ENCODE measurements at regions not wholly inside any gene's neighbourhood (a gene's known extent, or its start where the extent isn't known, plus 50 kb on each side); places are given as distances from the start of the nearest gene placed in this dataset.

DNA sequence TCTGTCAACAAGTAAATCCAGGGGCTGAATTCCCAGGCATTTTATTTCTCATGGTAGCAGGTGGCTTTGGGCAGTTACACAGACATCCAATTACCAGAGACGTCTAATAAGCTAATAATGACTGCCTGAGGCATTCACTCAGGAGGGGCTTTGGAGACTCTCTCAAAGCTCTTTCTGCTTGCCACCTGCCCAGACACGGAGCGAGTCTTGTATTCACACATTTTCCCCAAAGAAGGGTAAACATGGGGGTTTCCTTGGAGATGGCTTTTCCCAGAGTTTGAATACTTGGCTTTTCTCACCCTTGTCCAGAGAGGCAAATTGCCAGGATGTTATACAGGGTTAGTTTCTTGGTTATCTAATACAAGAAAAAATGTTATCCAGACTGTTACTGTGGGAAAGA lies 132.6 kb downstream of the DIPK2A start:
- Mint-ChIP-seq H3K4me3 (no peak overlapping the region), H3K27ac (no peak overlapping the region), H3K36me3 (ENCODE audit: low read depth) (peaks cover 17% of the 10 kb centered on the region; the same call in 2 of the 3 replicates), H3K4me1 (peaks cover 16% of the 10 kb centered on the region; the same call in 2 of the 3 replicates), H3K27me3 (ENCODE audit: insufficient read depth, low read depth, poor library complexity) (no peaks in the 10 kb centered on the region), H3K9me3 (peaks cover 17% of the 10 kb centered on the region)
- Histone ChIP-seq H3K4me1 (ENCODE audit: insufficient read depth) (peaks cover 18% of the 10 kb centered on the region), H3K4me2 (no peak overlapping the region), H3F3A (replicated peaks; ENCODE audit: low read depth) (no peaks in the 10 kb centered on the region), H3K79me2 (replicated peaks; ENCODE audit: insufficient read depth) (no peaks in the 10 kb centered on the region), H4K20me1 (replicated peaks; ENCODE audit: insufficient read depth) (no peaks in the 10 kb centered on the region), H3K4me3 (no peak overlapping the region), H3K9me2 (ENCODE audit: insufficient read depth) (no peaks in the 10 kb centered on the region; the same call in 1 of the 2 replicates), H3K36me3 (ENCODE audit: insufficient read depth) (no peaks in the 10 kb centered on the region), H3K27ac (ENCODE audit: low read depth) (no peak overlapping the region), H2AFZ (no peak overlapping the region), H3K27me3 (ENCODE audit: insufficient read depth) (no peaks in the 10 kb centered on the region)
- ATAC-seq (no peak), DNase-seq (ENCODE audit: low spot score) (no peak)
- TF ChIP-seq JUNB (IDR thresholded peaks at IDR 0.05; ENCODE audit: unreplicated experiment) = no peak
- TF ChIP-seq, protein P1, sequence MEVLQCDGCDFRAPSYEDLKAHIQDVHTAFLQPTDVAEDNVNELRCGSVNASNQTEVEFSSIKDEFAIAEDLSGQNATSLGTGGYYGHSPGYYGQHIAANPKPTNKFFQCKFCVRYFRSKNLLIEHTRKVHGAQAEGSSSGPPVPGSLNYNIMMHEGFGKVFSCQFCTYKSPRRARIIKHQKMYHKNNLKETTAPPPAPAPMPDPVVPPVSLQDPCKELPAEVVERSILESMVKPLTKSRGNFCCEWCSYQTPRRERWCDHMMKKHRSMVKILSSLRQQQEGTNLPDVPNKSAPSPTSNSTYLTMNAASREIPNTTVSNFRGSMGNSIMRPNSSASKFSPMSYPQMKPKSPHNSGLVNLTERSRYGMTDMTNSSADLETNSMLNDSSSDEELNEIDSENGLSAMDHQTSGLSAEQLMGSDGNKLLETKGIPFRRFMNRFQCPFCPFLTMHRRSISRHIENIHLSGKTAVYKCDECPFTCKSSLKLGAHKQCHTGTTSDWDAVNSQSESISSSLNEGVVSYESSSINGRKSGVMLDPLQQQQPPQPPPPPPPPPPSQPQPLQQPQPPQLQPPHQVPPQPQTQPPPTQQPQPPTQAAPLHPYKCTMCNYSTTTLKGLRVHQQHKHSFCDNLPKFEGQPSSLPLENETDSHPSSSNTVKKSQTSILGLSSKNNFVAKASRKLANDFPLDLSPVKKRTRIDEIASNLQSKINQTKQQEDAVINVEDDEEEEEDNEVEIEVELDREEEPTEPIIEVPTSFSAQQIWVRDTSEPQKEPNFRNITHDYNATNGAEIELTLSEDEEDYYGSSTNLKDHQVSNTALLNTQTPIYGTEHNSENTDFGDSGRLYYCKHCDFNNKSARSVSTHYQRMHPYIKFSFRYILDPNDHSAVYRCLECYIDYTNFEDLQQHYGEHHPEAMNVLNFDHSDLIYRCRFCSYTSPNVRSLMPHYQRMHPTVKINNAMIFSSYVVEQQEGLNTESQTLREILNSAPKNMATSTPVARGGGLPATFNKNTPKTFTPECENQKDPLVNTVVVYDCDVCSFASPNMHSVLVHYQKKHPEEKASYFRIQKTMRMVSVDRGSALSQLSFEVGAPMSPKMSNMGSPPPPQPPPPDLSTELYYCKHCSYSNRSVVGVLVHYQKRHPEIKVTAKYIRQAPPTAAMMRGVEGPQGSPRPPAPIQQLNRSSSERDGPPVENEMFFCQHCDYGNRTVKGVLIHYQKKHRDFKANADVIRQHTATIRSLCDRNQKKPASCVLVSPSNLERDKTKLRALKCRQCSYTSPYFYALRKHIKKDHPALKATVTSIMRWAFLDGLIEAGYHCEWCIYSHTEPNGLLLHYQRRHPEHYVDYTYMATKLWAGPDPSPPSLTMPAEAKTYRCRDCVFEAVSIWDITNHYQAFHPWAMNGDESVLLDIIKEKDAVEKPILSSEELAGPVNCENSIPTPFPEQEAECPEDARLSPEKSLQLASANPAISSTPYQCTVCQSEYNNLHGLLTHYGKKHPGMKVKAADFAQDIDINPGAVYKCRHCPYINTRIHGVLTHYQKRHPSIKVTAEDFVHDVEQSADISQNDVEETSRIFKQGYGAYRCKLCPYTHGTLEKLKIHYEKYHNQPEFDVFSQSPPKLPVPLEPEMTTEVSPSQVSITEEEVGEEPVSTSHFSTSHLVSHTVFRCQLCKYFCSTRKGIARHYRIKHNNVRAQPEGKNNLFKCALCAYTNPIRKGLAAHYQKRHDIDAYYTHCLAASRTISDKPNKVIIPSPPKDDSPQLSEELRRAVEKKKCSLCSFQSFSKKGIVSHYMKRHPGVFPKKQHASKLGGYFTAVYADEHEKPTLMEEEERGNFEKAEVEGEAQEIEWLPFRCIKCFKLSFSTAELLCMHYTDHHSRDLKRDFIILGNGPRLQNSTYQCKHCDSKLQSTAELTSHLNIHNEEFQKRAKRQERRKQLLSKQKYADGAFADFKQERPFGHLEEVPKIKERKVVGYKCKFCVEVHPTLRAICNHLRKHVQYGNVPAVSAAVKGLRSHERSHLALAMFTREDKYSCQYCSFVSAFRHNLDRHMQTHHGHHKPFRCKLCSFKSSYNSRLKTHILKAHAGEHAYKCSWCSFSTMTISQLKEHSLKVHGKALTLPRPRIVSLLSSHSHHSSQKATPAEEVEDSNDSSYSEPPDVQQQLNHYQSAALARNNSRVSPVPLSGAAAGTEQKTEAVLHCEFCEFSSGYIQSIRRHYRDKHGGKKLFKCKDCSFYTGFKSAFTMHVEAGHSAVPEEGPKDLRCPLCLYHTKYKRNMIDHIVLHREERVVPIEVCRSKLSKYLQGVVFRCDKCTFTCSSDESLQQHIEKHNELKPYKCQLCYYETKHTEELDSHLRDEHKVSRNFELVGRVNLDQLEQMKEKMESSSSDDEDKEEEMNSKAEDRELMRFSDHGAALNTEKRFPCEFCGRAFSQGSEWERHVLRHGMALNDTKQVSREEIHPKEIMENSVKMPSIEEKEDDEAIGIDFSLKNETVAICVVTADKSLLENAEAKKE (CRISPR knock-in tag; IDR thresholded peaks at IDR 0.05) = no peak
- no peak for TF ChIP-seq POLR2AphosphoS5 (IDR thresholded peaks at IDR 0.05; ENCODE audit: low read depth)
- no peak for TF ChIP-seq NANOG (IDR thresholded peaks at IDR 0.05; ENCODE audit: borderline replicate concordance)
- TF ChIP-seq STAT1 (IDR thresholded peaks at IDR 0.05; ENCODE audit: unreplicated experiment) = no peak
- no peak for TF ChIP-seq CREB1 (CRISPR knock-in tag; IDR thresholded peaks at IDR 0.05; ENCODE audit: low read depth)
- TF ChIP-seq ZNF114 (CRISPR knock-in tag; IDR thresholded peaks at IDR 0.05) = no peak
- TF ChIP-seq, protein P2, sequence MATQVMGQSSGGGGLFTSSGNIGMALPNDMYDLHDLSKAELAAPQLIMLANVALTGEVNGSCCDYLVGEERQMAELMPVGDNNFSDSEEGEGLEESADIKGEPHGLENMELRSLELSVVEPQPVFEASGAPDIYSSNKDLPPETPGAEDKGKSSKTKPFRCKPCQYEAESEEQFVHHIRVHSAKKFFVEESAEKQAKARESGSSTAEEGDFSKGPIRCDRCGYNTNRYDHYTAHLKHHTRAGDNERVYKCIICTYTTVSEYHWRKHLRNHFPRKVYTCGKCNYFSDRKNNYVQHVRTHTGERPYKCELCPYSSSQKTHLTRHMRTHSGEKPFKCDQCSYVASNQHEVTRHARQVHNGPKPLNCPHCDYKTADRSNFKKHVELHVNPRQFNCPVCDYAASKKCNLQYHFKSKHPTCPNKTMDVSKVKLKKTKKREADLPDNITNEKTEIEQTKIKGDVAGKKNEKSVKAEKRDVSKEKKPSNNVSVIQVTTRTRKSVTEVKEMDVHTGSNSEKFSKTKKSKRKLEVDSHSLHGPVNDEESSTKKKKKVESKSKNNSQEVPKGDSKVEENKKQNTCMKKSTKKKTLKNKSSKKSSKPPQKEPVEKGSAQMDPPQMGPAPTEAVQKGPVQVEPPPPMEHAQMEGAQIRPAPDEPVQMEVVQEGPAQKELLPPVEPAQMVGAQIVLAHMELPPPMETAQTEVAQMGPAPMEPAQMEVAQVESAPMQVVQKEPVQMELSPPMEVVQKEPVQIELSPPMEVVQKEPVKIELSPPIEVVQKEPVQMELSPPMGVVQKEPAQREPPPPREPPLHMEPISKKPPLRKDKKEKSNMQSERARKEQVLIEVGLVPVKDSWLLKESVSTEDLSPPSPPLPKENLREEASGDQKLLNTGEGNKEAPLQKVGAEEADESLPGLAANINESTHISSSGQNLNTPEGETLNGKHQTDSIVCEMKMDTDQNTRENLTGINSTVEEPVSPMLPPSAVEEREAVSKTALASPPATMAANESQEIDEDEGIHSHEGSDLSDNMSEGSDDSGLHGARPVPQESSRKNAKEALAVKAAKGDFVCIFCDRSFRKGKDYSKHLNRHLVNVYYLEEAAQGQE (IDR thresholded peaks at IDR 0.05; ENCODE audit: unreplicated experiment) = no peak
- TF ChIP-seq, protein P3, sequence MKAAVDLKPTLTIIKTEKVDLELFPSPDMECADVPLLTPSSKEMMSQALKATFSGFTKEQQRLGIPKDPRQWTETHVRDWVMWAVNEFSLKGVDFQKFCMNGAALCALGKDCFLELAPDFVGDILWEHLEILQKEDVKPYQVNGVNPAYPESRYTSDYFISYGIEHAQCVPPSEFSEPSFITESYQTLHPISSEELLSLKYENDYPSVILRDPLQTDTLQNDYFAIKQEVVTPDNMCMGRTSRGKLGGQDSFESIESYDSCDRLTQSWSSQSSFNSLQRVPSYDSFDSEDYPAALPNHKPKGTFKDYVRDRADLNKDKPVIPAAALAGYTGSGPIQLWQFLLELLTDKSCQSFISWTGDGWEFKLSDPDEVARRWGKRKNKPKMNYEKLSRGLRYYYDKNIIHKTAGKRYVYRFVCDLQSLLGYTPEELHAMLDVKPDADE (IDR thresholded peaks at IDR 0.05) = no peak
- TF ChIP-seq, protein P4, sequence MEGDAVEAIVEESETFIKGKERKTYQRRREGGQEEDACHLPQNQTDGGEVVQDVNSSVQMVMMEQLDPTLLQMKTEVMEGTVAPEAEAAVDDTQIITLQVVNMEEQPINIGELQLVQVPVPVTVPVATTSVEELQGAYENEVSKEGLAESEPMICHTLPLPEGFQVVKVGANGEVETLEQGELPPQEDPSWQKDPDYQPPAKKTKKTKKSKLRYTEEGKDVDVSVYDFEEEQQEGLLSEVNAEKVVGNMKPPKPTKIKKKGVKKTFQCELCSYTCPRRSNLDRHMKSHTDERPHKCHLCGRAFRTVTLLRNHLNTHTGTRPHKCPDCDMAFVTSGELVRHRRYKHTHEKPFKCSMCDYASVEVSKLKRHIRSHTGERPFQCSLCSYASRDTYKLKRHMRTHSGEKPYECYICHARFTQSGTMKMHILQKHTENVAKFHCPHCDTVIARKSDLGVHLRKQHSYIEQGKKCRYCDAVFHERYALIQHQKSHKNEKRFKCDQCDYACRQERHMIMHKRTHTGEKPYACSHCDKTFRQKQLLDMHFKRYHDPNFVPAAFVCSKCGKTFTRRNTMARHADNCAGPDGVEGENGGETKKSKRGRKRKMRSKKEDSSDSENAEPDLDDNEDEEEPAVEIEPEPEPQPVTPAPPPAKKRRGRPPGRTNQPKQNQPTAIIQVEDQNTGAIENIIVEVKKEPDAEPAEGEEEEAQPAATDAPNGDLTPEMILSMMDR (conservative IDR thresholded peaks at IDR 0.05; ENCODE audit: low read depth in 2 of 2) = no peak
- TF ChIP-seq EZH2 (IDR thresholded peaks at IDR 0.05; ENCODE audit: low read depth, unreplicated experiment) = no peak
- TF ChIP-seq EZH2phosphoT487 (IDR thresholded peaks at IDR 0.05; ENCODE audit: unreplicated experiment) = no peak
- TF ChIP-seq ZNF331 (CRISPR knock-in tag; IDR thresholded peaks at IDR 0.05; ENCODE audit: low read depth) = no peak
